ENCODE measurements at regions not wholly inside any gene's neighbourhood (a gene's known extent, or its start where the extent isn't known, plus 50 kb on each side); places are given as distances from the start of the nearest gene placed in this dataset.

DNA sequence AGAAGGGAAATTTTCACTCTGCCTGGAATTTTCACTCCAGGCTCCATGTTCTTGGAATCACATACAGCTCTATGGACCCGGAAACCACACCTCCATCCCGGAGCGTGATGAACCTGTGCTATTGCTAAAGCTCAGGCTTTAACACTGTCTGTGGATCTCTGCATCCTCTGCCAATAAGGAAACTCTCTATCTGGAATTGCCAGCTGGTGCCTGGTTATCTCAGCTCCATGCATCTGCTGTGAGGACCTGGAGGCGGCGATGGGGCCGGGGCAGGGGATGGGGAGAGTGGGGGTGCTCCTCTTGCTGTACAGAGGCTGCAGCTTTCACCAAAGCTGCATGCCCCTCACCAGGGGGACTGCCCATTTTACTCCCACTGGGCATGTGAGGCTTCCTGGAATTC lies 754.0 kb upstream of the SOX11 start:
- TF ChIP-seq, protein P1, sequence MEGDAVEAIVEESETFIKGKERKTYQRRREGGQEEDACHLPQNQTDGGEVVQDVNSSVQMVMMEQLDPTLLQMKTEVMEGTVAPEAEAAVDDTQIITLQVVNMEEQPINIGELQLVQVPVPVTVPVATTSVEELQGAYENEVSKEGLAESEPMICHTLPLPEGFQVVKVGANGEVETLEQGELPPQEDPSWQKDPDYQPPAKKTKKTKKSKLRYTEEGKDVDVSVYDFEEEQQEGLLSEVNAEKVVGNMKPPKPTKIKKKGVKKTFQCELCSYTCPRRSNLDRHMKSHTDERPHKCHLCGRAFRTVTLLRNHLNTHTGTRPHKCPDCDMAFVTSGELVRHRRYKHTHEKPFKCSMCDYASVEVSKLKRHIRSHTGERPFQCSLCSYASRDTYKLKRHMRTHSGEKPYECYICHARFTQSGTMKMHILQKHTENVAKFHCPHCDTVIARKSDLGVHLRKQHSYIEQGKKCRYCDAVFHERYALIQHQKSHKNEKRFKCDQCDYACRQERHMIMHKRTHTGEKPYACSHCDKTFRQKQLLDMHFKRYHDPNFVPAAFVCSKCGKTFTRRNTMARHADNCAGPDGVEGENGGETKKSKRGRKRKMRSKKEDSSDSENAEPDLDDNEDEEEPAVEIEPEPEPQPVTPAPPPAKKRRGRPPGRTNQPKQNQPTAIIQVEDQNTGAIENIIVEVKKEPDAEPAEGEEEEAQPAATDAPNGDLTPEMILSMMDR (IDR thresholded peaks at IDR 0.05) = no peak
- Histone ChIP-seq H3K4me1 (no peaks in the 10 kb centered on the region), H3K27ac (no peak overlapping the region), H3K36me3 (no peaks in the 10 kb centered on the region), H3K9me3 (no peaks in the 10 kb centered on the region), H3K4me3 (no peak overlapping the region), H3K27me3 (no peaks in the 10 kb centered on the region)
- ATAC-seq (no peak), DNase-seq (no peak)
- intact Hi-C loops (cut with DNase I) = no loop called here

DNA sequence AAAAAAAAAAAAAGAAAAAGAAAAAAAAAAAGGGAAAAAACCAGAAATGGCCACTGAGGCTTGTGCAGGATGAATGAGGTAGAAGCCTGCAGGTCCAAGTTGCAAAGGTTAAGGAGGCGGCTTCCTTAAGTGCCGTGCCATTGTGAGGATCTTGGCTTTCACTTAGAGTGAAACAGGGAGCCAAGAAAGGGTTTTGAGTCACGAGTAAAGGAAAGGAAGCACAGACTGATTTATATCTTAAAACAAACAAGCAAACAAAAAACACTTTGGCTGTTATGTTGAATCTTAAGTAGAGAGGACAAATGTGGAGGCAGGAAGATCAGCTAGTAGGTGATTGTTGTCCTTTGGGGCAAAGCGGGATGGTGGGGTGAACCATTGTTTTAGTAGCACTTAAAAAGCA lies 749.7 kb upstream of the SOX11 start:
- ATAC-seq = no peak
- Histone ChIP-seq H3K4me1 (no peaks in the 10 kb centered on the region), H3K36me3 (no peaks in the 10 kb centered on the region), H3K27me3 (no peaks in the 10 kb centered on the region), H3K27ac (no peak overlapping the region), H3K9me3 (no peaks in the 10 kb centered on the region), H3K4me3 (no peak overlapping the region)
- TF ChIP-seq, protein P1 (IDR thresholded peaks at IDR 0.05) = no peak
- DNase-seq = no peak
- intact Hi-C loops (cut with DNase I) = no loop called here

DNA sequence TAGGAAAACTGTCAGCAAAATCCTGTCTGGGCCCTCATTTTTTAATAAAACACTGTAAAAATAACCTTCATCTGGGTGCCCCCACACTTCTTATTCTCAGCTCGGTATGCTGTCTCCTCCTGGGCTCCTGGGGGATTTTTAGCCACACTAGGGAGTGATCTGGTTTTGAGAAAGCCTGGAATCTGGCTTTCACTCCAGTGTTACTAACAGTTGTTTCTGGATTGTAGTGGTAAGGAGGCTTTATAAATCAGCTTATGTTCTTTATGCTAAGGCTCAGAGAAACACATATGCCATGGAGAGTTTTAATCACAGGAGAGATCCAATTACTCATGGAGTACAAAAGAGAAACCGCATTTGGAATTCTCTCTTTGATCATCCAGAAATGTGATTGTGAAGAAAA lies 744.3 kb upstream of the SOX11 start:
- ATAC-seq (no peak), DNase-seq (no peak)
- Histone ChIP-seq H3K9me3 (no peaks in the 10 kb centered on the region), H3K4me1 (no peaks in the 10 kb centered on the region), H3K4me3 (no peak overlapping the region), H3K36me3 (no peaks in the 10 kb centered on the region), H3K27me3 (no peaks in the 10 kb centered on the region), H3K27ac (no peak overlapping the region)
- TF ChIP-seq, protein P1 (IDR thresholded peaks at IDR 0.05) = no peak
- intact Hi-C loops (cut with DNase I) = no loop called here

DNA sequence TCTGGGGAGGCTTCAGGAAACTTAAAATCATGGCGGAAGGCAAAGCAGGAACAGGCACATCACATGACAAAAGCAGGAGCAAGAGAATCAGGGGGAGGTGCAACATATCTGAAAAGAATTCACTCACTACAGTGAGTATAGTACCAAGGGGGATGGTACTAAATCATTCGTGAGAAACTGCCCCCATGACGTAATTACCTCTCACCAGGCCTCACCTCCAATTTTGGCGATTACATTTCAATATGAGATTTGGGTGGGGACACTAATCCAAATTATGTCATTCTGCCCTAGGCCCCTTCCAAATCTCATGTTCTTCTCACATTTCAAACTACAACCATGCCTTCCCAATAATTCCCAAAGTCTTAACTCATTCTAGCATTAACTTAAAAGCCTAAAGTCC lies 740.8 kb upstream of the SOX11 start:
- H3K4me3 ChIP-seq = no peak overlapping the region
- DNase-seq = no peak
- ATAC-seq = no peak
- H3K9me3 ChIP-seq = no peaks in the 10 kb centered on the region
- no peaks in the 10 kb centered on the region for H3K27me3 ChIP-seq
- H3K36me3 ChIP-seq = no peaks in the 10 kb centered on the region
- H3K27ac ChIP-seq = no peak overlapping the region
- intact Hi-C loops (cut with DNase I) = no loop called here
- no peaks in the 10 kb centered on the region for H3K4me1 ChIP-seq
- TF ChIP-seq, protein P1 (IDR thresholded peaks at IDR 0.05) = no peak

DNA sequence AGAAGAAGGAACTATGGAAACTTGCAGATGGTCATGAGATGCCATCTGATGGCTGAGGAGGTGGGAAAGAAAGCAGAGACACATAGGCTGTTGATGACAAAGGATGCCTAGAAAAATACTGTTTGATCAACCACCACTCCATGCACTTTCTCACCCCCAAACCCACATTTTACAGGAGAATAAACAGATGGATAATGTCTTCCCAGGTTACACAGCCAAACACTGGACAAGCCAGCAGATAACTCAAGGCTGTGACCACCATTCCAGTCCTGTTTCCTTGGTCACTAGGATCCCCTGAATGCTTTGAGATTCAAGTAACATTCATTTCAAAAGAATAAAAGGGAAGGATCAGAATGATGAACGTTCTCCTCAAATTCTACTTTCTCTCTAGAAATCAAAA lies 733.0 kb upstream of the SOX11 start:
- no peaks in the 10 kb centered on the region for H3K9me3 ChIP-seq
- H3K4me1 ChIP-seq = no peaks in the 10 kb centered on the region
- intact Hi-C loops (cut with DNase I) = no loop called here
- no peaks in the 10 kb centered on the region for H3K27me3 ChIP-seq
- ATAC-seq (no peak), DNase-seq (no peak)
- TF ChIP-seq, protein P1 (IDR thresholded peaks at IDR 0.05) = no peak
- H3K4me3 ChIP-seq = no peak overlapping the region
- H3K27ac ChIP-seq = no peak overlapping the region
- no peaks in the 10 kb centered on the region for H3K36me3 ChIP-seq

DNA sequence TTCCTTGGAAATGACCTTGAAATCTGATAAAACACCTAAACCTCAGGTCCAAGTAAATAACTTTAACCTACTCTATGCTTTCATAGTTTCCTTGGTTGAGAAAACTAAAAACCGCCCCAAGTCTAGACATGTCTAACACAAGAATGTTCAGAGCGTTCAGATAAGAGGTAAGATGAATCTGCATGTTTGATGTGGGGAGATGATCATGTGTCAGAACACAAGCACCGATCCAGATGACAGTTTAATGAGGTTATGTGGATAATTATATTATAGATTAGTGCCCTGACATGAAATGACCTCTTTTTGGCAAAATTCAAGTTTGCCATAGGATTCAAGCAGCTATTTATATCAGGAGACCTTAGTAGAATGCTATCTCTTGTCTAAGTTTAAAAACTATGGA lies 729.8 kb upstream of the SOX11 start:
- no peaks in the 10 kb centered on the region for H3K27me3 ChIP-seq
- H3K4me3 ChIP-seq = no peak overlapping the region
- no peaks in the 10 kb centered on the region for H3K4me1 ChIP-seq
- TF ChIP-seq, protein P1 (IDR thresholded peaks at IDR 0.05) = no peak
- DNase-seq (no peak), ATAC-seq (no peak)
- intact Hi-C loops (cut with DNase I) = no loop called here
- H3K27ac ChIP-seq = no peak overlapping the region
- H3K9me3 ChIP-seq = no peaks in the 10 kb centered on the region
- H3K36me3 ChIP-seq = no peaks in the 10 kb centered on the region

Measured in upper lobe of right lung (tissue), 1 donor.